22Rv1 (cell line): ENCODE measurements at regions not wholly inside any gene's neighbourhood (a gene's known extent, or its start where the extent isn't known, plus 50 kb on each side); places are given as distances from the start of the nearest gene placed in this dataset.

ENCODE experiments used
- ZFX ChIP-seq: fragments of 450-650 bp; IDR thresholded peaks from 2 replicates; pipeline ENCODE4 v1.6.1; 2017; ENCODE audit warnings: antibody characterized with exemption, borderline replicate concordance
- TF ChIP-seq, protein P1 (sequence below): fragments of 450-650 bp; IDR thresholded peaks from 2 replicates; pipeline ENCODE4 v1.5.1; 2017; ENCODE audit warnings: mild to moderate bottlenecking

DNA sequence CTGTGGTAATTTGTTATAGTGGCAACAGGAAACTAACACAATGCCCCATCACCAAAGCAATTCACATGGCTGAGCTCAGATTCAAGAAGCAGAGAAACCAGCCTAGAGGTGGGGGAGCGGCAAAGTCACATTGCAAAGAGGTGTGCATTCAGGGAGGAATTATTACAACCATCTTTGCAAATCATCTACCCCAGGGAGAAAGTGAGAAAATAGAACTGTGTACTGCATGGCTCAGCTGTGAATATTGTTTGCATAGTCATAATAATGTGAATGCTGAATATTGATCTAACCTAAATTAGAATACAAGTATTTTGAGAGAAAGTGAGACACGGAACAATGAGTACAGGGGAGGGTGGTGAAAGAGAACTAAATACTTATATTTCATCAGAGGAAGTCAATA is 387.9 kb downstream of the BCOR start:
- TF ChIP-seq, protein P1, sequence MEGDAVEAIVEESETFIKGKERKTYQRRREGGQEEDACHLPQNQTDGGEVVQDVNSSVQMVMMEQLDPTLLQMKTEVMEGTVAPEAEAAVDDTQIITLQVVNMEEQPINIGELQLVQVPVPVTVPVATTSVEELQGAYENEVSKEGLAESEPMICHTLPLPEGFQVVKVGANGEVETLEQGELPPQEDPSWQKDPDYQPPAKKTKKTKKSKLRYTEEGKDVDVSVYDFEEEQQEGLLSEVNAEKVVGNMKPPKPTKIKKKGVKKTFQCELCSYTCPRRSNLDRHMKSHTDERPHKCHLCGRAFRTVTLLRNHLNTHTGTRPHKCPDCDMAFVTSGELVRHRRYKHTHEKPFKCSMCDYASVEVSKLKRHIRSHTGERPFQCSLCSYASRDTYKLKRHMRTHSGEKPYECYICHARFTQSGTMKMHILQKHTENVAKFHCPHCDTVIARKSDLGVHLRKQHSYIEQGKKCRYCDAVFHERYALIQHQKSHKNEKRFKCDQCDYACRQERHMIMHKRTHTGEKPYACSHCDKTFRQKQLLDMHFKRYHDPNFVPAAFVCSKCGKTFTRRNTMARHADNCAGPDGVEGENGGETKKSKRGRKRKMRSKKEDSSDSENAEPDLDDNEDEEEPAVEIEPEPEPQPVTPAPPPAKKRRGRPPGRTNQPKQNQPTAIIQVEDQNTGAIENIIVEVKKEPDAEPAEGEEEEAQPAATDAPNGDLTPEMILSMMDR: no peak
- TF ChIP-seq ZFX: no peak
